ENCODE measurements at regions not wholly inside any gene's neighbourhood (a gene's known extent, or its start where the extent isn't known, plus 50 kb on each side); places are given as distances from the start of the nearest gene placed in this dataset.

- WGBS (ENCODE audit: low lambda C conversion rate, missing lambda C conversion rate): 71% methylated on average over 1 of the region's 1 CpG
Observed at GRCh38 chr12:33277376-33277775, 162.2 kb downstream of the SYT10 start.

GRCh38 chr12:33267641-33268040 lies 172.0 kb downstream of the SYT10 start:
- TF ChIP-seq EZH2 (IDR thresholded peaks at IDR 0.05; ENCODE audit: borderline replicate concordance) (no peak), CTCF (IDR thresholded peaks at IDR 0.05; ENCODE audit: poor library complexity) (no peak), EZH2phosphoT487 (IDR thresholded peaks at IDR 0.05; ENCODE audit: low read depth, severe bottlenecking, unreplicated experiment) (no peak)
- Histone ChIP-seq H3K27ac (no peak overlapping the region), H3K36me3 (replicated peaks; ENCODE audit: insufficient read depth, low read depth) (no peaks in the 10 kb centered on the region), H3K4me3 (no peak overlapping the region), H4K20me1 (ENCODE audit: insufficient read depth, poor library complexity, severe bottlenecking) (no peaks in the 10 kb centered on the region), H3K4me2 (no peak overlapping the region), H3K79me2 (no peaks in the 10 kb centered on the region), H3K9me2 (replicated peaks; ENCODE audit: insufficient read depth) (no peaks in the 10 kb centered on the region), H3K4me1 (ENCODE audit: insufficient read depth) (no peaks in the 10 kb centered on the region), H3K27me3 (no peaks in the 10 kb centered on the region), H2AFZ (no peak overlapping the region), H3K9me3 (ENCODE audit: low read depth) (no peaks in the 10 kb centered on the region)
- DNase-seq (ENCODE audit: low spot score): no peak

More at GRCh38 chr12:33277376-33277775, 162.2 kb downstream of the SYT10 start:
- TF ChIP-seq EZH2phosphoT487 (IDR thresholded peaks at IDR 0.05; ENCODE audit: low read depth, severe bottlenecking, unreplicated experiment): no peak
- TF ChIP-seq EZH2 (IDR thresholded peaks at IDR 0.05; ENCODE audit: borderline replicate concordance): no peak
- TF ChIP-seq CTCF (IDR thresholded peaks at IDR 0.05; ENCODE audit: poor library complexity): no peak
- Histone ChIP-seq H3K27me3 (no peaks in the 10 kb centered on the region), H3K27ac (no peak overlapping the region), H3K9me2 (replicated peaks; ENCODE audit: insufficient read depth) (no peaks in the 10 kb centered on the region), H3K36me3 (replicated peaks; ENCODE audit: insufficient read depth, low read depth) (no peaks in the 10 kb centered on the region), H3K4me3 (no peak overlapping the region), H3K4me1 (ENCODE audit: insufficient read depth) (no peaks in the 10 kb centered on the region), H2AFZ (no peak overlapping the region), H3K4me2 (no peak overlapping the region), H3K79me2 (no peaks in the 10 kb centered on the region), H4K20me1 (ENCODE audit: insufficient read depth, poor library complexity, severe bottlenecking) (no peaks in the 10 kb centered on the region), H3K9me3 (ENCODE audit: low read depth) (no peaks in the 10 kb centered on the region)
- DNase-seq (ENCODE audit: low spot score): no peak

GRCh38 chr12:33265900-33266299 lies 173.7 kb downstream of the SYT10 start:
- no peaks in the 10 kb centered on the region for H4K20me1 ChIP-seq (ENCODE audit: insufficient read depth, poor library complexity, severe bottlenecking)
- peak overlapping the region; percentile 36 for H2AFZ ChIP-seq
- no peaks in the 10 kb centered on the region for H3K9me3 ChIP-seq (ENCODE audit: low read depth)
- H3K4me3 ChIP-seq: no peak overlapping the region
- H3K4me2 ChIP-seq: peak overlapping the region; percentile 52
- no peaks in the 10 kb centered on the region for H3K9me2 ChIP-seq (replicated peaks; ENCODE audit: insufficient read depth)
- no peaks in the 10 kb centered on the region for H3K79me2 ChIP-seq
- no peak for TF ChIP-seq CTCF (IDR thresholded peaks at IDR 0.05; ENCODE audit: poor library complexity)
- no peak for TF ChIP-seq EZH2phosphoT487 (IDR thresholded peaks at IDR 0.05; ENCODE audit: low read depth, severe bottlenecking, unreplicated experiment)
- no peak for TF ChIP-seq EZH2 (IDR thresholded peaks at IDR 0.05; ENCODE audit: borderline replicate concordance)
- H3K4me1 ChIP-seq (ENCODE audit: insufficient read depth): no peaks in the 10 kb centered on the region
- WGBS (ENCODE audit: low lambda C conversion rate, missing lambda C conversion rate): 71% methylated on average over 2 of the region's 2 CpGs
- peak overlapping the region; percentile 5 for H3K27ac ChIP-seq
- no peaks in the 10 kb centered on the region for H3K27me3 ChIP-seq
- DNase-seq (ENCODE audit: low spot score): no peak
- no peaks in the 10 kb centered on the region for H3K36me3 ChIP-seq (replicated peaks; ENCODE audit: insufficient read depth, low read depth)

All from hepatocyte (in vitro differentiated cells).